ENCODE measurements at regions not wholly inside any gene's neighbourhood (a gene's known extent, or its start where the extent isn't known, plus 50 kb on each side); places are given as distances from the start of the nearest gene placed in this dataset.

GRCh38 chr7:9709216-9709615, 1264.5 kb upstream of the PHF14 start:
- TF ChIP-seq CTCF (IDR thresholded peaks at IDR 0.05; ENCODE audit: low read depth, low read length): no peak
- TF ChIP-seq POLR2A (IDR thresholded peaks at IDR 0.05; ENCODE audit: extremely low read depth, insufficient read length): no peak

Measured in NB4 (cell line).